NCI-H2196 (cell line): ENCODE measurements at regions not wholly inside any gene's neighbourhood (a gene's known extent, or its start where the extent isn't known, plus 50 kb on each side); places are given as distances from the start of the nearest gene placed in this dataset.

Experiments used
- DNase-seq: peaks from one replicate; lab custom pipeline; 2025; ENCODE audit not compliant: unreplicated experiment; lab: John Stamatoyannopoulos, UW

GRCh38 chr3:194076475-194076874 lies 59.5 kb upstream of the HES1 start:
- DNase-seq, result no peak

- DNase-seq, result no peak
Measured at GRCh38 chr3:194077602-194078001, 58.3 kb upstream of the HES1 start.

GRCh38 chr3:194078045-194078821 lies 57.7 kb upstream of the HES1 start:
- no peak for DNase-seq

- DNase-seq, result no peak
Measured at GRCh38 chr3:194079702-194080172, 56.2 kb upstream of the HES1 start.

GRCh38 chr3:194080436-194080835 lies 55.5 kb upstream of the HES1 start:
- no peak for DNase-seq

- no peak for DNase-seq
Measured at GRCh38 chr3:194080913-194081800, 54.8 kb upstream of the HES1 start.

GRCh38 chr3:194081826-194082225 lies 54.1 kb upstream of the HES1 start:
- DNase-seq, result no peak

- DNase-seq, result no peak
Measured at GRCh38 chr3:194082743-194083636, 53.0 kb upstream of the HES1 start.

GRCh38 chr3:194083637-194084224 lies 52.2 kb upstream of the HES1 start:
- DNase-seq, result no peak

- DNase-seq, result no peak
Measured at GRCh38 chr3:194084284-194084683, 51.7 kb upstream of the HES1 start.
